Uterus (tissue), 3 donors: ENCODE measurements at regions not wholly inside any gene's neighbourhood (a gene's known extent, or its start where the extent isn't known, plus 50 kb on each side); places are given as distances from the start of the nearest gene placed in this dataset.

Source experiments
- DNase-seq, 2 donors: peaks; one replicate each; pipeline ENCODE4 v3.0.0-alpha.2; 2019 to 2020
- H3K27ac ChIP-seq, 2 donors: fragments of 200-600 bp; sonication (generic); 1 replicate in 1 of 2; 2 replicates in 1 of 2; pipeline ENCODE4 v1.5.1; 2016 to 2018
- H3K27me3 ChIP-seq, 2 donors: fragments of 200-600 bp; sonication (generic); one replicate each; pipeline ENCODE4 v1.5.1; 2018 to 2019; ENCODE audit warnings: control low read depth in 1 of 2
- H3K36me3 ChIP-seq, 2 donors: fragments of 200-600 bp; sonication (generic); one replicate each; pipeline ENCODE4 v1.5.1; 2019; ENCODE audit warnings: control low read depth in 1 of 2
- H3K4me1 ChIP-seq, 2 donors: fragments of 200-600 bp; sonication (generic); one replicate each; pipeline ENCODE4 v1.5.1; 2018 to 2019; ENCODE audit warnings: control low read depth in 1 of 2
- H3K4me3 ChIP-seq, 2 donors: fragments of 200-600 bp; sonication (generic); 1 replicate in 1 of 2; 2 replicates in 1 of 2; pipeline ENCODE4 v1.5.1; 2018 to 2019; ENCODE audit warnings: mild to moderate bottlenecking in 1 of 2
- H3K9me3 ChIP-seq, 2 donors: fragments of 200-600 bp; sonication (generic); one replicate each; pipeline ENCODE4 v1.5.1; 2019; ENCODE audit warnings: control low read depth in 1 of 2
- CTCF ChIP-seq, 4 experiments: fragments of 200-600 bp in 2 of 4; fragments of 450-650 bp in 2 of 4; sonication (generic) in 2 of 4; IDR thresholded peaks; one replicate each; pipeline ENCODE4 v1.5.1; 2016 to 2019; ENCODE audit warnings: antibody characterized with exemption in 4 of 4, mild to moderate bottlenecking in 2 of 4, moderate library complexity in 1 of 4
- POLR2A ChIP-seq, 2 donors: fragments of 450-650 bp; IDR thresholded peaks; one replicate each; pipeline ENCODE4 v1.6.1; 2016; ENCODE audit warnings: antibody characterized with exemption in 2 of 2, mild to moderate bottlenecking in 1 of 2, moderate library complexity in 1 of 2
- intact Hi-C: fragments of 100-400 bp; cut with DNase I; formaldehyde crosslinking; loops from one replicate; pipeline ENCODE4 v1.15.1; 2023; ENCODE audit warnings: low total_unique reads
- donor health status: DM: yes; HTN: yes; CAD: no.

- no peak overlapping the region for H3K4me3 ChIP-seq
- peak; percentile 51 to 61 for DNase-seq
- no peaks in the 10 kb centered on the region for H3K9me3 ChIP-seq
- TF ChIP-seq POLR2A (IDR thresholded peaks at IDR 0.05) (no peak), CTCF (IDR thresholded peaks at IDR 0.05) (no peak)
- intact Hi-C loops: no loop called here
- H3K4me1 ChIP-seq: peaks cover 0 to 11% of the 10 kb centered on the region in 2 donors
- H3K27ac ChIP-seq: peak overlapping the region in 1 of 2 donors; percentile 59
- H3K36me3 ChIP-seq: no peaks in the 10 kb centered on the region
- H3K27me3 ChIP-seq: no peaks in the 10 kb centered on the region
Observed at GRCh38 chr2:71943238-71944182, 204.2 kb downstream of the CYP26B1 start.

GRCh38 chr2:71941726-71942525, 205.7 kb downstream of the CYP26B1 start:
- TF ChIP-seq POLR2A (IDR thresholded peaks at IDR 0.05) (no peak), CTCF (IDR thresholded peaks at IDR 0.05) (no peak)
- intact Hi-C loops: no loop called here
- H3K9me3 ChIP-seq: no peaks in the 10 kb centered on the region
- peaks cover 0 to 11% of the 10 kb centered on the region in 2 donors for H3K4me1 ChIP-seq
- H3K4me3 ChIP-seq: no peak overlapping the region
- H3K27me3 ChIP-seq: no peaks in the 10 kb centered on the region
- DNase-seq: no peak
- H3K36me3 ChIP-seq: no peaks in the 10 kb centered on the region
- H3K27ac ChIP-seq: no peak overlapping the region

- H3K27me3 ChIP-seq: no peaks in the 10 kb centered on the region
- H3K9me3 ChIP-seq: no peaks in the 10 kb centered on the region
- no peak for DNase-seq
- H3K4me3 ChIP-seq: no peak overlapping the region
- no peak overlapping the region for H3K27ac ChIP-seq
- intact Hi-C loops: no loop called here
- H3K4me1 ChIP-seq: peaks cover 0 to 11% of the 10 kb centered on the region in 2 donors
- TF ChIP-seq POLR2A (IDR thresholded peaks at IDR 0.05): no peak
- TF ChIP-seq CTCF (IDR thresholded peaks at IDR 0.05): no peak
- no peaks in the 10 kb centered on the region for H3K36me3 ChIP-seq
Observed at GRCh38 chr2:71940695-71941094, 207.0 kb downstream of the CYP26B1 start.

GRCh38 chr2:71939588-71940535, 207.8 kb downstream of the CYP26B1 start:
- DNase-seq: no peak
- Histone ChIP-seq H3K36me3 (no peaks in the 10 kb centered on the region), H3K27ac (no peak overlapping the region), H3K4me3 (no peak overlapping the region), H3K27me3 (no peaks in the 10 kb centered on the region), H3K9me3 (no peaks in the 10 kb centered on the region), H3K4me1 (peaks cover 0 to 13% of the 10 kb centered on the region in 2 donors)
- TF ChIP-seq CTCF (IDR thresholded peaks at IDR 0.05) (no peak), POLR2A (IDR thresholded peaks at IDR 0.05) (no peak)
- intact Hi-C loops: no loop called here
